RWPE2 (cell line): ENCODE measurements at regions not wholly inside any gene's neighbourhood (a gene's known extent, or its start where the extent isn't known, plus 50 kb on each side); places are given as distances from the start of the nearest gene placed in this dataset.
A peak's percentile ranks its signal among the peaks of the same experiment; 100 is the strongest.

Experiments used
- ATAC-seq: fragments of 200-7000 bp; cut with Tn5 transposase; 3 replicates; pipeline ENCODE4 v1.9.1; 2021; ENCODE audit warnings: low read depth
- DNase-seq: peaks from one replicate; pipeline ENCODE4 v3.0.0-alpha.2; 2020; ENCODE audit warnings: low spot score
- H3K27ac ChIP-seq: fragments of 450-650 bp; 2 replicates; pipeline ENCODE4 v1.5.1; 2017; ENCODE audit warnings: mild to moderate bottlenecking; ENCODE audit not compliant: poor library complexity, severe bottlenecking
- H3K27me3 ChIP-seq: fragments of 250-450 bp; sonication (Bioruptor Pico); 2 replicates; pipeline ENCODE4 v1.5.1; 2021; ENCODE audit warnings: mild to moderate bottlenecking, moderate library complexity; ENCODE audit not compliant: insufficient read depth, poor library complexity, severe bottlenecking
- H3K36me3 ChIP-seq: fragments of 250-450 bp; sonication (Bioruptor Pico); 2 replicates; pipeline ENCODE4 v1.5.1; 2020; ENCODE audit warnings: low read depth, mild to moderate bottlenecking, moderate library complexity
- H3K4me1 ChIP-seq: fragments of 250-450 bp; sonication (Bioruptor Pico); 2 replicates; pipeline ENCODE4 v1.5.1; 2021; ENCODE audit warnings: mild to moderate bottlenecking, moderate library complexity; ENCODE audit not compliant: insufficient read depth, poor library complexity, severe bottlenecking
- H3K4me3 ChIP-seq: fragments of 250-450 bp; sonication (Bioruptor Pico); 2 replicates; pipeline ENCODE4 v1.5.1; 2021; ENCODE audit warnings: mild to moderate bottlenecking, moderate library complexity; ENCODE audit not compliant: severe bottlenecking
- H3K9me3 ChIP-seq: fragments of 250-450 bp; sonication (Bioruptor Pico); 2 replicates; pipeline ENCODE4 v1.5.1; 2021; ENCODE audit warnings: mild to moderate bottlenecking, moderate library complexity; ENCODE audit not compliant: severe bottlenecking
- TF ChIP-seq, protein P1 (sequence below): fragments of 450-650 bp; IDR thresholded peaks from one replicate; pipeline ENCODE4 v1.5.1; 2017; ENCODE audit warnings: mild to moderate bottlenecking, moderate library complexity; ENCODE audit not compliant: poor library complexity, severe bottlenecking

DNA sequence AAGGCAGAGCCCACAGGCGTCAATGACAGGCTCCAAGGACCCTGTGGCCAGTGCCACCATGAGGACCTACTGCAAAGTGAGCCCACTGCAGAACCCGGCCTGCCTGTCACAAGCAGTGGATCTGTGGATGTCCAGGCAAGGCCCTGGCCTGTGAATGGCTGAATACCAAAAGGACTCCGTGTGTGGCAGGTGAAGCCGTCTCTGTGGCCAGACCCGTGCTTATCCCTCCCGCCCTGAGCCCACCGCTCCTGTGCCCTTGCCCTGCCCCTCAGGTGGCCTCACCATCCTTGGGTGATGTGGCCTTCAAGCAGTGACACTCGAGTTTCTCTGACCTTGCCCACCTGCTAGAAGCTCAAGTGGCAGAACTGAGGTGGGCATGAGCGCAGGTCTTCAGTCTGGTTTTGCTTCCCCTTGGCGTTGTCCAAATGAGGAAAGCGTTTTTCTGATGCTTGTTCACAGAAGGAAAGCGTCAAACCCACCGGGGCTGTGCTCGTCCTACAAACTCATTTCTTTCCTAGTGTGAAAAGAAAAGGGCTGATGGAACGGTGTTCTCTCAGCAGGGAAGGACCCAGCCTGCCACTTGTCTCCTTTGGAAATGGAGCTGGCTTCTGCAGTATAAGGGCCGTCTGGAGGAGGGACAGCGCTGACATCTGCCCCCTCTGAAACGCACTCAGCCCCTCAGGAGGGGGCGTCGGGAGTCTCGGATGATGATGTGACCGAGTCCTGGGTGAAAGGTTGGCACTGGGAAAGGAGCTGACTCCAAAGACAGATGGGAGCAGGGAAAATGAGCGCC lies 377.7 kb upstream of the IRX4 start:
- DNase-seq (peak; percentile 62), ATAC-seq (no peak)
- no peak overlapping the region for H3K27ac ChIP-seq
- no peaks in the 10 kb centered on the region for H3K36me3 ChIP-seq
- TF ChIP-seq, protein P1, sequence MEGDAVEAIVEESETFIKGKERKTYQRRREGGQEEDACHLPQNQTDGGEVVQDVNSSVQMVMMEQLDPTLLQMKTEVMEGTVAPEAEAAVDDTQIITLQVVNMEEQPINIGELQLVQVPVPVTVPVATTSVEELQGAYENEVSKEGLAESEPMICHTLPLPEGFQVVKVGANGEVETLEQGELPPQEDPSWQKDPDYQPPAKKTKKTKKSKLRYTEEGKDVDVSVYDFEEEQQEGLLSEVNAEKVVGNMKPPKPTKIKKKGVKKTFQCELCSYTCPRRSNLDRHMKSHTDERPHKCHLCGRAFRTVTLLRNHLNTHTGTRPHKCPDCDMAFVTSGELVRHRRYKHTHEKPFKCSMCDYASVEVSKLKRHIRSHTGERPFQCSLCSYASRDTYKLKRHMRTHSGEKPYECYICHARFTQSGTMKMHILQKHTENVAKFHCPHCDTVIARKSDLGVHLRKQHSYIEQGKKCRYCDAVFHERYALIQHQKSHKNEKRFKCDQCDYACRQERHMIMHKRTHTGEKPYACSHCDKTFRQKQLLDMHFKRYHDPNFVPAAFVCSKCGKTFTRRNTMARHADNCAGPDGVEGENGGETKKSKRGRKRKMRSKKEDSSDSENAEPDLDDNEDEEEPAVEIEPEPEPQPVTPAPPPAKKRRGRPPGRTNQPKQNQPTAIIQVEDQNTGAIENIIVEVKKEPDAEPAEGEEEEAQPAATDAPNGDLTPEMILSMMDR: no peak
- H3K27me3 ChIP-seq: peaks cover 5% of the 10 kb centered on the region
- H3K4me1 ChIP-seq: no peaks in the 10 kb centered on the region
- no peaks in the 10 kb centered on the region for H3K9me3 ChIP-seq
- H3K4me3 ChIP-seq: no peak overlapping the region

DNA sequence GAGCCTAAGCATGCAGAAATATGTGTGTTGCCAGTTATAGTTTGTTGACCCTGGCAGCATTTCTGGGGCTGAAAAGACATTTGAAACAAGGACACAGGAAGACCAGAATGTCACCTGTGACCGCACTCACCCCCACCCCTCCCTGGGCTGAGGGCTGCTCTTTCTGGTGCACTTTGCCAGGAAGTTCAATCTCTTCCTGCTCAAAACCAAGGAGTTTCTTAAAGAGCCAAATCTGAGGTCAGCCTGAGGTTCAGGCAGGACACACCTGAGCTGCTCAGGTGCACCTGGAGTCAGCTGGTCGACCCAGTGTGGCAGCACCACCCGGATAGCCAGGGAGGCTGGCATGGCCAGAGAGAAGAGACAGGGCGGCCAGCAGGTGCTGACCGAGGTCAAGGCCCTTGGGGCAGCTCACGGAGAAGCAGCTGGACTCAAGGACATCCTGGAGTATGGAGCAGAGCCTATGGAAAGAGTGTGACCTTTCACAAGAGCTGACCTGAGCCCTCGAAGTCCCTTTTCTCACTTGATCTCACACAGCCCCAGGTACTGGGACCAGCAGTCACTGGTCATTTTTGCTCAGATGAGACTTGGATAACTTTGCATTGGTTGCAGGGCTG lies 376.9 kb upstream of the IRX4 start:
- Histone ChIP-seq H3K27me3 (peaks cover 3% of the 10 kb centered on the region), H3K27ac (no peak overlapping the region), H3K9me3 (no peaks in the 10 kb centered on the region), H3K36me3 (no peaks in the 10 kb centered on the region), H3K4me1 (no peaks in the 10 kb centered on the region), H3K4me3 (no peak overlapping the region)
- DNase-seq: peak; percentile 48
- TF ChIP-seq, protein P1: no peak
- no peak for ATAC-seq

GRCh38 chr5:2258861-2259260 lies 376.1 kb upstream of the IRX4 start:
- Histone ChIP-seq H3K27ac (no peak overlapping the region), H3K27me3 (peaks cover 3% of the 10 kb centered on the region), H3K36me3 (no peaks in the 10 kb centered on the region), H3K4me1 (no peaks in the 10 kb centered on the region), H3K4me3 (no peak overlapping the region), H3K9me3 (no peaks in the 10 kb centered on the region)
- TF ChIP-seq, protein P1: no peak
- DNase-seq (no peak), ATAC-seq (no peak)

DNA sequence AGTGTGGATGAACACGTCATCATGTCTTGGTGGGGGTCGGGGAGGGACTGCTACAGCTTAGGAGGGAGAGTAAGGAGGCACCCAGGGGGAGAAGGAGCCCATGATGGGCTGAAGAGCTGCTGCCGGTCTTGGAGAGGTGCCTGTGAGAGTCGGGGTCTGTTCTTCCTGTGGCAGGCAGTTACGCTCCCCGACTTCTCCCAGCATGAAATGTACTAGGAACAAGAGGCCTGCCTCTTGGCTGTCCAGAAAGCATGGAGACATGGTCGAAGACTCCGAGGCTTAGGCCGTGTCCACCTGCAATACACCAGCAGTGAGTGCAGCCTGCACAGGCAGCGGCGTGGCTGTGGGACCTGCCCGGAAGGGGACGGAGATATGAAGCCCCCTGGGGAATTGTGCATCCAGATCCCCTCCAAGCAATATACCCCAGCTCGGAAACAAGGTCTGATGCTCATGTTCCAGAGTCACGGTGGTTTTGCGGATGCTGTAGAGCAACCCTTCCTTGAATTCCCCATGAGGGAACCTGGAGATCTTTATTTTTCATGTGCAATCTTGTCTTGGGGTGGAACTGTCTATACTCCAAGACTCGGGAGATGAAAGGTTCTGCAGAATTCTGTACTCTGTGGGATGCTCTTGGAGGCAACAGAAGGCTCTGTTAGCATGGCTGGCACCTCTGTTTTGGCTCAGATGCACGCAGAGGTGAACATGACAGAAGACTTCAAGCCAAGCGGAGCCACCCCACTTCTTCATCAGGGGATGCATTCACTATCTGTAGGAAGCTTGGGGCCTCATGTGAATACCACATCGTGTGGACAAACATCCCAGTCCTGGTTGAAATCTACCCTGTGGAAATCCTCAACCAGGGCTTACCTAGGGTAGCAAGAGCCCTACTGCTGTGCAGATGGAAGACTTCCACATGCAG lies 374.9 kb upstream of the IRX4 start:
- no peak for ATAC-seq
- Histone ChIP-seq H3K36me3 (no peaks in the 10 kb centered on the region), H3K4me3 (no peak overlapping the region), H3K27ac (no peak overlapping the region), H3K9me3 (no peaks in the 10 kb centered on the region), H3K4me1 (no peaks in the 10 kb centered on the region), H3K27me3 (peaks cover 6% of the 10 kb centered on the region)
- TF ChIP-seq, protein P1: no peak
- DNase-seq: peak; percentile 49
